ENCODE measurements at regions not wholly inside any gene's neighbourhood (a gene's known extent, or its start where the extent isn't known, plus 50 kb on each side); places are given as distances from the start of the nearest gene placed in this dataset.
"Not testable (repeated sequence)": the region's sequence is repeated elsewhere in the genome, so short reads cannot be mapped to it uniquely, and the experiment has no call there.

DNA sequence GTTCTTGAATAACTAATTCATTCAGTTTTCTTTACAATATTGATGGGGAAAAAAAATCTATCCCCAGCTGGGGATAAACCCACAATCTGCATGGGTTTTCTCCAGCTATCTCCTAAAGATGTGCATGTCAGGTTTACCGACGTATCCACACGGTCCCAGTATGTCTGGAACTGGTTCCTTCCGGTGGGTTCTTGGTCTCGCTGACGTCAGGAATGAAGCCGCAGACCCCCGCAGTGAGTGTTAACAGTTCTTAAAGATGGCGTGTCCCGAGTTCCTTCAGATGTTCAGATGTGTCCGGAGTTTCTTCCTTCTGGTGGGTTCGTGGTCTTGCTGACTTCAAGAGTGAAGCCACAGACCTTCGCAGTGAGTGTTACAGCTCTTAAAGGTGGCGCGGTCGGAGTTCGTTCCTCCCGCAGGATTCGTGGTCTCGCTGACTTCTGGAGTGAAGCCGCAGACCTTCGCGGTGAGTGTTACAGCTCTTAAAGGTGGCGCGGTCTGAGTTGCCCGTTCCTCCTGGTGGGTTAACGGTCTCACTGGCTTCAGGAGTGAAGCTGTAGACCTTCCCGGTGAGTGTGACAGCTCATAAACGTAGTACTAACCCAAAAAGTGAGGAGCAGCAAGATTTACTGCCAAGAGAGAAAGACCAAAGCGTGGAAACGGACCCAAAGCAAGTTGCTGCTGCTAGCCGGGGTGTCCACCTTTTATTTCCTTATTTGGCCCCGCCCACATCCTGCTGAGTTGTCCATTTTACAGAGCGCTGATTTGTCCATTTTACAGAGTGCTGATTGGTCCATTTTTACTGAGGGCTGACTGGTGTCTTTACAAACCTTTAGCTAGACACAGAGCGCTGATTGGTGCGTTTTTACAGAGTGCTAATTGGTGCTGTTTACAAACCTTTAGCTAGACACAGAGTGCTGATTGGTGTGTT is 195.1 kb upstream of the NR2F2 start:
- no peak for DNase-seq

DNA sequence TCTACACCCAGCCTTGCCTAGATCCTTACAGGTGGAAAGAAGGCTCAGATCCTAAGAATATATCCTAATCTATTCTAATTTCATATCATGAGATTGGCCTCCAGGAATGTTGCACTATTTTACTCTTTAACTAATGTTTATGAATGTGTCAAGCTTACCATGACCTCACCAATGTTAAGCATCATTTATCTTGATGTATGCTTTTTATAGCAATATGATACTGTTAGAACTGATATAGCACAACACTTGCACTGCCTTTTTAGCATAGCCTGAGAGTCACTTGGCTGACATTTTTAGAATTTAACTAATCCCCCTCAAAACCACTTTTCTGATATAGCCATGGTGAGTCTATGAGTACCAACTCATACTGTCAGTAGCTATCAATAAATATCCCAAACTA is 191.5 kb upstream of the NR2F2 start:
- DNase-seq, result no peak

DNA sequence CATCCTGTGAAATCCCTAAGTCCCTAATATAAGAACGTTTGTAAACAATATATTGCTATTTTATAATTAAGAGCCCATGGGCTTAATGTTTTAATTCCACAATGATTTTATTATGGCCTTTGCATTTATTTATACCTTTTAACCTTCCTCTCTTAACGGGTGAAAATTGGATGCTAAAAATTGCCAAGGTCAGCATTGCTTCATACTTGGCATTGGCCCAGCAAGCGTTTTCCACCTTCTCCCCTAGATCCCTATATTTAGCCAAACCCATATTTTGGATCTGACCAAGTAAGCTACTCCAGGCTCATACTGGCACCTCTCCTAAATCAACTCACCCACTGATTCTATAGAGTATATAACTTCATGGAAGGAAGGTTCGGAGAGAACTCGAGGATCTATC is 188.0 kb upstream of the NR2F2 start:
- no peak for DNase-seq

DNA sequence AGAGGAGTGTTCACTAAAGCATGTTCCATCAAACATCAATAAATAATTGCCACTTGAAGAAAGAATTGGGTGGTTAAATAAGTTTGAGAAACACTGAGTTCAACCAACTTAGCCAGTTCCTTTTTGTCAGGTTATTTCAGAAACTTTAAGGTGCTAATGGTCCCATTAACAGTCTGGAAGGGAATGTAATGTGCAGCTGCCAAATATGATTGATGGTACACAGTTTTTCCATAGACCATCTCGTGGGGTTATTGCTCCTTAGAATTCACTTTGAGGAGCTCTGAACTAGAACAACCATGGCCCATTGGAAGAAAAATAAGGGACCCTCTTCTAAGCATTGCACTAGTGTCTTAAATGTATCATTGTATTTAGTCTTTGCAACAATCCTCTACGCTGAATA is 185.8 kb upstream of the NR2F2 start:
- no peak for DNase-seq

DNA sequence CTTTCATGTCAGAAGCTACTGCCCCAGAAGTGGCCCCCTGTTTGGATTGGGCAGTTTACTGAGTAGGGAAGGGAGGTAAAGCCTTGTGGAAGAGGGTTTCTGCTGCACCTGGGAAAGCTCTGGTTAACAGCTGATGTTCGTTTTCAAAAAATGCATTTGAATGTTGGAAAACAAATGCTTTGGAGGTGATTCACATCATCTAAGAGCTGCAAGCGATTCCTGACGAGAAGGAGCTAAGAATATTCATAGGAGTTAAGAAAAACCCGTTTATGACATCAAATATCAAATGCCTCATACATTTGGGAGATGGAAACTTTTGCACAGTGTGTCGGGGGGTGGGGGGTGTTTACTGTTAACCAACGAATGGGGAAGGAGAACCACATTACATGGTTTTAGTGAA is 183.8 kb upstream of the NR2F2 start:
- DNase-seq, result no peak

DNA sequence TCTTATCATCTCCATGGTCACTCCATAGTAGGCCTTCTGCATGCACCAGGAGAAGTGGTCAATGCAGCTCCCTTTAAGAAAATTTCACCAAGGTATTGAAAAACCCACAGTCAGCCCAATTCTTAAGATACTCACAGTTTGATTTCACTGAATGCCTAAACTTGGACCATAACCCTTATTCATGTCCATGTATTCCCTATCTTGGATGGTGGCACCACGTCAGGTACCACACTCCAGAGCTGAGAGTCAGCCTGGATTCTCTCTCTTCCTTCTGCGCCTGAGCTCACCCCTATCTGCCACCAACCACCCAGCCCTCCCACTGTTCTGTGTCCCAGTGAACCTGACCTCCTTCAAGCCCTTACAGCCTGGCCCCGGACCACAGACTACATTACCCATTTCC is 183.2 kb upstream of the NR2F2 start:
- no peak for DNase-seq

DNA sequence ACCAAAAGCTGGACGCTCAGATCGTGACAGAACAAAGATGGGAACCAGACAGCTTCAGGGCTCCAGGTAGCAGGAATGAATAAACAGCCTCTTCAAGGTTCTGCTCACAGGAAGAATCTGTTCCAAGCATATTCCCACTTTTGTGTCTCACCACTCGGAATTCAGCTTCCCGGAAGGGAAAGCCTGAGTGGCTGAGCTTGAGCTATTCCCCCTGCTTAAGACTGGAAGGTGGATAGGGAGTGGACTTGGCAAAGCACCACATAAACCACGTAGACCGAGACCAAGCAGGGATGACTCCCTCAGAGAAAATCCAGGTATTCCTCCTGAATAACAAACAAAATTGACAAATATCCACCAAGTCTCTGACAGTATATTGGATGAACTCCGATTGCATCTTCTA is 180.2 kb upstream of the NR2F2 start:
- no peak for DNase-seq

DNA sequence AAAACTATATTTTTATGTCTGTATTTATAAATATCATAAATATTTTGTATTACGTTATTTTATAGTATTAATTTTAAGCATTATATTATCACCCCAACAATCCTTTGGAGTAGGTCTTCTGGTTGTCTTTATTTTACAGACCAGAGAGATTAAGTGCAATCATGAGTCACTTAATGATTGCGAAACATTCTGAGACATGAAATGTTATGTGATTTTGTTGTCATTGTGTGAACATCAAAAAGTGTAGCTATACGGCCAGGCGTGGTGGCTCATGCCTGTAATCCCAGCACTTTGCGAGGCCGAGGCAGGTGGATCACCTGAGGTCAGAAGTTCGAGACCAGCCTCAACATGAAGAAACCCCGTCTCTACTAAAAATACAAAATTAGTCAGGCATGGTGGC is 178.8 kb upstream of the NR2F2 start:
- not testable (repeated sequence) for DNase-seq

DNA sequence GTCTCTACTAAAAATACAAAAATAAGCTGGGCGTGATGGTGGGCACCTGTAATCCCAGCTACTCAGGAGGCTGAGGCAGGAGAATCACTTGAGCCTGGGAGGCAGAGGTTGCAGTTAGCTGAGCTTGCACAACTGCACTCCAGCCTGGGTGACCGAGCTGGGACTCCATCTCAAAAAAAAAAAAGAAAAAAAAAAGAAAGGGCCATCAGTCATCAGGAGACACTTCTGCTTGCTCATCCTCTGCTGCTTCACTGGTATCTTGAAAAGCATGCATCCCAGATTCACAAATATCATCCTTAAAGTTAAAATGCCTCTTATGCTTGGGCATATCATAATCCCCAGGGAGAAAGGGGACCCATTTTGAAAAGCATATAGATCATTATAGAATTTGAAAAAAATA is 176.6 kb upstream of the NR2F2 start:
- no peak for DNase-seq

DNA sequence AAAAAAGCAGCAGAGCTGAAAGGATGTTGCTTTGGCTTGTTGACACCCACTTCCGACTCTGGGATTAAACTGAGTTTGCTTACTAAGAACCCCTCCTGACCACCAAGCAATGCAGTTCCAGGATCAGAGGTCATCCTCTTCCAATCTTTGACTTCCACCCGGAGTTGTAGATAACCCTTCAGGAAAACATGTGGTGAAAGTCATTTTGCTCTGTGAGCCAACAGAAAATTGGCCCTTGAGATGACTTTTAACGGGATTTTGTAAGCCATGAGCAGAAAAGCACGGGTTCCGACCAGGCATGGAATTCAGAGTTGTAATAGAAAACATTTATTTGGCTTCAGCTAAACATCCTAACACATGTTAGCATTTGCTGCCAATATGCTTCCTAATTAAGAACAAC is 171.6 kb upstream of the NR2F2 start:
- DNase-seq, result no peak

DNA sequence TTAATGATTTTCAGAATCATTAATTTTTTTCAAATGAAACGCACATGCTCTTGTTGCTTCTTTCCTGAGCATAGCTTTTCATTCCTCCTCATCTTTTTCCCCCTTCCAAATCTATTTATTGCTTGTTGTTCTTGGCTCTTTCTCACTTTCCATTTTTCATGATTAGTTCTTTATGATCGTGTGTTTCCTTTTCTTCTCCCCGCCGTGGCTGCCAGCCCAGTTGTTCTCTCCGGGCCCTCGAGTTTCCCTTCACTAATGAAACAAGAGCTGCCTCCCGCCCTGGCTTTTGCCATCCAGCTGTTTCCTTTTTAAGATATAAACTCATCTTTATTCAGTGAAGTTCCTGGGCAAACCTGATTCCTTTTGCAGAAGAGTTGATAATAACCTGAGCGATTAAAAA is 170.2 kb upstream of the NR2F2 start:
- DNase-seq, result no peak

DNA sequence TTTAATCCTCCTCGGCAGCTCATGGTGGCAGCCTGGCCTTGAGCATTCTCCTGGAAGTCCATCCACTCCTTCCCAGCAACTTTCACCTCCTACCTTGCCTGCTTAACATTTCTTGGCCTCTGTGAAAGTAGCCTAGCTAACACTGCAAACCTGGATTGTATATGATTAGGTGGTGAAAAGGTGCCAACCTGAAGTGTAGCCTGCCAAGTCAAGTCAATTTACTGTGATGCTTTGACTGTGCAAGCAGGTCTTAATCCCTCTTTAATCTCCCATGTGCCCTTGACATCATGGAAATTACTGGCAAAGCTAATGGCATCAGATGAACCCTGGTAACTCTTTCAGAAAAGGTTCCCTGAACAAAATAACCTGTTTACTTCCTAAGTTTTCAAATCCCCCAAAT is 169.7 kb upstream of the NR2F2 start:
- DNase-seq, result no peak

DNA sequence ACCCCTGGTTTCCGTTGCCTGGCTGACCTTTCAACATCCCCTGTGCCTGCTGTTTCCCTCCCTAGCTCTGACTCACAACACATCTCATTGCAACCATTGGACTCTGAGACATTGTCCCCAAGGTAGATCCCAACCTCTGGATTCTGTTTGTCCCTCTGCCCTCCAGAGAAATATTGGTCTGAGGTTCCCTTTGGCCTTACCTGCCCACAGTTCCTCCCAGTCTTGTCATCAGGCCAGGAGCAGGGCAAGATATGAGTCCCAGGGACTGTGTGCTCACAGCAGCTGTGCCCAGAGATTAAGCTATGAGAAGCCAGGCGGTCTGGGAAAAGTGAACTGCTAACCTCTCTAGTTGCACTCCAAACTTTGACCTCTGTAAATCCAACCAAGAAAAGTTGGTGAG is 168.2 kb upstream of the NR2F2 start:
- no peak for DNase-seq

DNA sequence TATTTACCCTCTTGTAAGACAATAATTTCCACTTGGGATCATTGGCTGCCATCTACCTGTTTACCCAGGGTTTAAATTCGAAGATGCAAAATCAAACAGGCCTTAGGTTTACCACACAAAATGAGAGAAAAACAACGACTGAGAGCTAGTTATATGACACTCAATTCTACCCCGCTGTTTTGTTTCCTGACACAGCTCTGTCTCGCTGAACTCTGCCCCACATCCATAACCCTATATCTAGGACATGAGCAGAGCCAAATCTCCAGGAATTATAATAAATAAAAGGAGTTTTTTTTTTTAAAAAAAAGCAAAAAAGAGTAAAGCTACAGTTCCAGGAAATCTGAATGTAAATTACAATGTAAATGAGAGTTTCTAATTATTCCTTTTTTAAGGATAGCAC is 165.4 kb upstream of the NR2F2 start:
- no peak for DNase-seq

DNA sequence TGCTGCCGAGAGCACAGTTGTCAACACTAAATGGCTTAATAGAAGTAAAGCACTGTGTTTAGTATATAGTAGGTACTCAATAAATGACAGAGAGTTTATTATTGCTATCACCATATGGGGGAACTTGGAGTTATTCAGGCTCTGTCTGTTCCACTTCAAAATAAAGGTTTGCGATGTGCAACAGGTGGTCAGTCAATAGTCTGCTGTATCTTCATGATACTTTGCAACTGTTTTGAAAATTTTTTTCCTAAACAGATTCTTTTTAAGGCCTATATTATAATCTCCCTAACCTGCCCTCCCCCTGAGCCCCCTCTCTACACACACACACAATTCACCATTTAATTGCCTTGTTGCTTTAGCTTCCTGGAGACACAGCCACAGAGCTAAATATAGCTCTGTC is 164.7 kb upstream of the NR2F2 start:
- DNase-seq, result no peak

DNA sequence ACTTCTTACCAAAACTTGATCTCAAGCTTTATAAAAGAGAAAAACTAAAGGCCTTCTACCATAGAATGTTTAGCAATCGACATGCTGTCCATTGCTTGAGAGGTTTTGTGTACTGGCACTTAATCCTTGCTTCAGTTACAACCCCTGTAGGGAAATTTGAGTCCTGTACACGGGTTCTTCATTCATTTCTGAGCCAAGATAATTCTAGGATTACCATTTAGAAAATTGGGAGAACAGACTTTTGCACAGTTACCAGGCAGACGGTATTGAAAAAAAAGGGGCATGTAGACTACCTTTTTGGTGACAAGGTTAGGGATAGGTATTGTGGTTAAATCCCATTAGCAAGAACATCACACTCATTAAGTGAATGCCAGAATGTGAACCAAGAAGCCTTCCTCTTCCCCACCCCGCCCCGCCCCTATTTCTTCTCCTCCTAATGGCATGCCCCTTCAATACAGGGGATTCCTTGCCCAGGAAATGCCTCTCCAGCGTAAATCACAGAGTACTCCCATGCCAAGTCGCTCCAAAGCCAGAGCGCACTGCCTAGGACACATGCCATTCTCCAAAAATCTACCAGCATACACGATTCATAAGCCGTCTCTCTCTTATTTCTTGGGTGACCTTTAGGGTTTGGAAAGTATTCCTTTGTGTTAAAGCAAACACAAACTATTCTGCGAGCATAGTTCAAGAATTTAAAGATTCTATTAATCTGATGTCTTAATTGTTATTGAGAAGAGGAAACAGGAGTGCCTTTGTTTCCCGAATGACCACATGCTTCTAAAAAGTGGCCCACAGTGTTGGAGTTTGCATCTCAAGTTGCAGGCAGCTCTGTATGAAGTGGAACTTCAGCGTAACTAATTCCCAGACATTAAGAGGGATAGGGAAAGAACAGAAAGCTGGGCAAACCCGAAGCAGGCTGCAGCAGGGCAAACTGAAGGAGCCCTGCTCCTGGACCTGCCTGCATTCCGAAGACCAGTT is 164.0 kb upstream of the NR2F2 start:
- DNase-seq, result no peak

DNA sequence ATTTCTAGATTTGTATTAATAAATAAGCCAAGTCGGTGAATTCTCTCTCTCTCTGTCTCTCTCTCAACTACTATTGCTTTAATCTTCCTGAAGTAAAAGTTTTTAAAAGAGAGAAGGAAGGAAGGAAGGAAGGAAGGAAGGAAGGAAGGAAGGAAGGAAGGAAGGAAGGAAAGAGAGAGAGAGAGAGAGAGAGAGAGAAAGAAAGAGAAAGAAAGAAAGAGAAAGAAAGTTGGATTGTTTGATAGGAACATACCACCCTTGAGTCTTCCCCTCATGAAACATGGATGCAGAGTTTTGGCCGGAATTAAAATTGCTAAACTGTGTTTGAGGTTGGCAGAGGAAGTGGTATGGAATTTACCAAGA is 159.9 kb upstream of the NR2F2 start:
- DNase-seq, result not testable (repeated sequence)

DNA sequence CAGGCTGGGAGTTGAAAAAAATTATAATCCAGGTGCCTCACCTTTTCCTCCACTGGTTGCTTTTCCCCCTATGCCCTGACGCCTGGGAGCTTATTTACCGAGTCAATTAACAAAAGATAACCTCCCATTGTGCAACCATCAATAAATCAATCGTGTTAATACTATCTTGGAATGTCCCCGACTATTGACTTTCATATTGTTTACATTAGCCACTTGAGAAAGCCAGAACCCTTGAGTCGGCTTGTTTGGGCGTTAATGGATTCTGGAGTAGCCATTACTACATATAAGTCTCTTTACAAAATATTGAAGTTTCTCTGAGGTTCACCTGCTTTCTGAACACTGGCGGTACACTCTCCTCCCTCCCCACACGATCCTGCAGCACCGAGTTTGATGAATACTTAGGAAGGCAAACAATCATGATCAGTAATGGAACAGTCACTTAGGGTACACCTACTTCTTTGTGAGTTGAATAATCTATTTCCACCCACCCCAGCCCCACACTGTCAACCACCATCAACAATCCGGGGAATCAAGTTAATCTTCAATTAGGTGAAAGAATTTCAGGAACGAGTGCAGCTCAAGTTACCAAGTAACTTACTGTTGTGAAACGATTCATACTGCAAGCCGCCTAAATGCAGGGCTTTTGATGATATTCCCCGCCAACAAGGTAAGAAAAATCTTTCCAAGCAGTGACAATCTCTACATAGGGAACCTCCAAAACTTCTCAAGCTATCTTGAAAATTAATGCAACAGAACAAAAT is 159.3 kb upstream of the NR2F2 start:
- DNase-seq, result no peak

DNA sequence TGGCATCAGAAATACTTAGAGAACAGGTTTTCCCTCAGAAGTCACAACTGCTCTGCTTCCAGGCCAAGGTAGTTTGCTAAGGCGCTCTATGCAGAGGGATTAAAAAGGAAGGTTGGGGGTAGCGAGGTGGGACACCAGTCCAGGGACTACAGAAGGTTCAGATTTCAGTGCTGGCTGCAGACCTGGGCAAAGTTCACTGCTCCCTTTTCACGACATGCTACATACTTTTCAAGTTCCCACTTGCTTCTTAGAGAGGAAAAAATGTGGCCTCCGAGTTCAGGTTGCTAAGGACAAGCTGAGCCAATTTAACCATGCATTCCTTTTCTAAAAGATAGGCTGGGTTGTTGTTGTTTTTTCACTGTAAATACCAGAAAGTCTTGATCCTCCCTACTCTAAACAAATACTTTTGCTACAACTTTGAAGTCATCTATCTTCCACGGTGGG is 158.6 kb upstream of the NR2F2 start:
- DNase-seq, result no peak

DNA sequence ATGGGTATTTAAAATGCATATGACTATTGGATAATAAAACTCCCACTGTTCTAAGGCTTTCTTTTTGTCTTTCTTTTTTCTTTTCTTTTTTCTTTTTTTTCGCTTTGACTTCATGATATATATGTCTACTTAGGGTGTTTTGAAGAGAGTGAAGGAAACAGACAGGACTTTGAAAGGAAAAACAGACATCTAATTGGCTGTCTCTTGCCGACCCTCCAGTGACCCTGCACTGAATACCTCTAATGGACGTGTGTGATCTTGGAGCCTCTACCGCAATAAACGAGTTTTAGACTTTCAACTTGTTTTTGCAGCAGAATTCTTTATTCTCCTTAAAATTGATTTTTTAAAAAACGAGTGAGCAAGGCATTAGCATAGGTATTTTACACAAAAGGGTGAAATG is 158.1 kb upstream of the NR2F2 start:
- no peak for DNase-seq

DNA sequence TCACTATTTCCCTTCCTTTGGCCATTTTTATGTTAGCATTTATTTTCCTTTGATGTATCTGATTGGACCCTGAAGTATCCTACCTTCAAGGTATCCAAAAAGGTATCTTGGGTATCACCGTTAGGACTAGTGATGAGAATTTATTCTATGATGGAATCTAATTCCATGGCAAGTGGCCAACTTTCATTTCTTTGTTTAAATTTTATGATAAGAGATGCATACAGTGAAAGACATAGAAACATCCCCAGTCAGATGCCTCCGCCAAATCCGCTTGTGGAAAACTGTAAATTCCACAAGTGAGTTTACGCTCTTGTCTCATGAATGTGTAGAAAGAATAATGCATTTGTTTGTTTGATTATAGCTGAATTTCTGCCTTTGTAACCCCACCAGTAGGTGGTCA is 153.7 kb upstream of the NR2F2 start:
- no peak for DNase-seq

DNA sequence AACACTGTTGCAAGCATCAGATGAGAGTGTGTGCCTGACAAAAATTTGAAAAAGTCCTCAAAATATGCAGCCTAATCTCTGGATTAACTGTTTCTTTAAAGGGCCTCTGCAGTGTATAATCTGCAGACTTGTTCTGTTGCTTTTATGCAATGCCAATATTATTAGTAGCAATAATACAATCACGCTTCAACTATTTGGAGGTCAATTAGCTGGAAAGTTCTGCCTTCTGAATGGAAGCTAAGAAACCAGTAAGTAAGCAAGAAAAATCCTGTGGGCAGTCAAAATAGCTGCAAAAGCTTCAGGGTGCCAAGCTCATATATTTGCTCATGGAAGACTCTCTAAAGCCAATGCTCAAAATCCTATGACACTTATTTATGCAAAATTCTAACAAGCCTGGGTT is 153.2 kb upstream of the NR2F2 start:
- no peak for DNase-seq

DNA sequence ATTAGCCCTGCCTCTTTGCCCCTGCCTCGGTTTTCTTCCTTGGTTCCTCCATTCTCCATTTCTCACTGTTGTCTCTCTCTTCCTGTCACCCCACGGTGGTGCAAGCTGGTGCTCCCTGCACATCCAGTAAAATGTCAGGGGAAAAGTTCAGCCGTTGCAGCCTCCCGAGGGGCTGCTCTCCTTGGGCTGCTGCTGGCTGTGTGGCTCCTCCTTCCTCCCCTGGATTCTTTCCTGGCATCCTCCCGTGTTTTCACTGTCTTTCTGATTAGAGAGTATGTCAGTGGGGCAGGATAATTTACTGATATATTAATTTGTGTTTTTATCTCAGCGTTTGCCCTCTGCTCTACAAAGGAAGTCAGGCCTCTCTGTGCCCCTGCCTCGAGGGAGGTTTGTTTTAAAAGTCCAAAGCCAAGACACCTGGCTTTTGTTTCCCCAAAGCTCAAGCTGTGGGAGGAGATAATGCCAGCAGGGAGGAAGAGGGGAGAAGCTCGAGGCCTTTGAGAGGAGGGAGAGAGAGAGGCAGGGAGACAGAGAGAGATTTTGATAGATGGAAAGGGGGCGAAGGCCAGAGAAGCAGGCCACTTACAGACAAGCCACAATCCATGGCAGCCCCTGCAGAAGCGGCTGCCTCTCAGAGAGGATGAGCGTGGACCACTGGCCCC is 150.3 kb upstream of the NR2F2 start:
- no peak for DNase-seq
